ENCODE measurements at regions not wholly inside any gene's neighbourhood (a gene's known extent, or its start where the extent isn't known, plus 50 kb on each side); places are given as distances from the start of the nearest gene placed in this dataset.

- TF ChIP-seq CHD7 (IDR thresholded peaks at IDR 0.05; ENCODE audit: insufficient replicate concordance, low read length) (no peak), ASH2L (IDR thresholded peaks at IDR 0.05; ENCODE audit: low read length) (no peak), GABPA (IDR thresholded peaks at IDR 0.05; ENCODE audit: borderline replicate concordance, insufficient read depth, low read length) (no peak), MAX (IDR thresholded peaks at IDR 0.05) (no peak), PHF8 (conservative IDR thresholded peaks at IDR 0.05; ENCODE audit: low read depth, low read length) (no peak)
Observed at GRCh38 chr5:89556215-89556913, 673.4 kb upstream of the MEF2C start (continued).
